ENCODE measurements at regions not wholly inside any gene's neighbourhood (a gene's known extent, or its start where the extent isn't known, plus 50 kb on each side); places are given as distances from the start of the nearest gene placed in this dataset.

DNA sequence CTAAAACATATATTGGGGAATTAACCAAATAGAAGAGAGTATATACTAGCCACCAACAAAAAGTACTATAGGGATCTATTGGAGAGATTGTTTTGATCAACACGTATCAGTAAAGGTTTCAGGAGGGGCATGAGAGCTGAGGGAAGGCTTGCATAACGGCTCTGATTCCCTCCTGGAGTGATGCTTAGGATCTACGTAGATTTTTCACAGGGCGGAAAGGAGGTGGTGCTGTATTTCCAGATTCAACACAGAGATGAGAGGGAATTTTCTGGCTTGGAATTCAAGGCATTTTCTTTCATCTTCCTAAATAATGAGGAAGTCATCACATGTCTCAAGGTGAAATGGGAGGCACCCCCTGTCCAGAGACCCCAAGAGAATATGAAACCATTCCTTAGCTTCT lies 443.8 kb downstream of the CMPK2 start:
- no peak overlapping the region for H3K4me2 ChIP-seq (ENCODE audit: low read length)
- BruUV-seq (replicated peaks) = no TSS peak
- no peak overlapping the region for H3K9ac ChIP-seq (ENCODE audit: low read length)
- no peak for DNase-seq (ENCODE audit: low read depth, low spot score)
- H3K27me3 ChIP-seq (ENCODE audit: insufficient read depth, low read length) = no peaks in the 10 kb centered on the region
- H3K4me1 ChIP-seq (ENCODE audit: control insufficient read depth in 1 of 2, insufficient read depth in 2 of 2, low read length in 2 of 2) = no peaks in the 10 kb centered on the region
- ChIA-PET CTCF (no interaction called here), POLR2A (no interaction called here), RAD21 (ENCODE audit: low non-redundant PET in 1 of 2, low total read pairs in 2 of 2, uncharacterized antibody in 2 of 2, unreplicated experiment in 2 of 2) (interaction anchor here in 1 of 2 experiments (0.5 kb wide), 1 partner anchor 26 kb away, joined by 3 read pairs; no protein-coding TSS in a partner anchor)
- no peak for ATAC-seq
- no peaks in the 10 kb centered on the region for H3K36me3 ChIP-seq (ENCODE audit: control insufficient read depth in 1 of 2, insufficient read depth in 2 of 2, low read length in 2 of 2)
- H3K9me2 ChIP-seq (ENCODE audit: insufficient read depth) = no peaks in the 10 kb centered on the region
- H3K27ac ChIP-seq (ENCODE audit: low read depth, low read length) = no peak overlapping the region
- H3K9me3 ChIP-seq (ENCODE audit: control insufficient read depth in 1 of 2, insufficient read depth in 1 of 2, low read depth in 1 of 2, low read length in 2 of 2) = no peaks in the 10 kb centered on the region; a peak in 1 of 4 replicates
- no peaks in the 10 kb centered on the region for H4K20me1 ChIP-seq (ENCODE audit: insufficient read depth)
- no peaks in the 10 kb centered on the region for H3K79me2 ChIP-seq (ENCODE audit: insufficient read depth, low read length)
- TF ChIP-seq EZH2 (IDR thresholded peaks at IDR 0.05) = no peak
- H2AFZ ChIP-seq (ENCODE audit: low read depth, low read length, poor library complexity, severe bottlenecking) = no peak overlapping the region
- H3K4me3 ChIP-seq (replicated peaks in 1 of 2; ENCODE audit: low read depth in 1 of 2, low read length in 2 of 2) = no peak overlapping the region
- intact Hi-C loops (cut with micrococcal nuclease) = no loop called here

DNA sequence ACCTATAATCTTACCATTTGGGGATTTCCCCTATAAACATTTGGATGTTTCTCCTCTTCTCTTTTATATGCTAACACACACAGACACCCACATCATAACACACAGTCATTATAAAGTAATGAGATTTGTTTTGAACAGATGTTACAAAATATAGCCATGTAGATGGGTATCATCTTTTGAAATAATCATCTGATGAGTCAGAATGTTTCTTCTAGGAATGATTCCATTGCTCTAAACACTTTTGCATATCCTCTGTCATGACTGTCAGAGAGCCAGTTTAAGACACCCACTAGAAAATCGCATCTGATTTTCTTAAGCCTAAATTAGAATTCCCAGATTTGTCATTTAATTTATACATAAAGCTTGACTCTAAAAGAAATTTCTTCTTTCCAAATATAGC lies 442.6 kb downstream of the CMPK2 start:
- no TSS peak for BruUV-seq (replicated peaks)
- H4K20me1 ChIP-seq (ENCODE audit: insufficient read depth) = no peaks in the 10 kb centered on the region
- no peaks in the 10 kb centered on the region for H3K27me3 ChIP-seq (ENCODE audit: insufficient read depth, low read length)
- intact Hi-C loops (cut with micrococcal nuclease) = no loop called here
- no peak overlapping the region for H3K4me3 ChIP-seq (replicated peaks in 1 of 2; ENCODE audit: low read depth in 1 of 2, low read length in 2 of 2)
- H3K9me2 ChIP-seq (ENCODE audit: insufficient read depth) = no peaks in the 10 kb centered on the region
- ChIA-PET POLR2A (no interaction called here), RAD21 (ENCODE audit: low non-redundant PET in 1 of 2, low total read pairs in 2 of 2, uncharacterized antibody in 2 of 2, unreplicated experiment in 2 of 2) (no interaction called here), CTCF (no interaction called here)
- TF ChIP-seq, protein P1, sequence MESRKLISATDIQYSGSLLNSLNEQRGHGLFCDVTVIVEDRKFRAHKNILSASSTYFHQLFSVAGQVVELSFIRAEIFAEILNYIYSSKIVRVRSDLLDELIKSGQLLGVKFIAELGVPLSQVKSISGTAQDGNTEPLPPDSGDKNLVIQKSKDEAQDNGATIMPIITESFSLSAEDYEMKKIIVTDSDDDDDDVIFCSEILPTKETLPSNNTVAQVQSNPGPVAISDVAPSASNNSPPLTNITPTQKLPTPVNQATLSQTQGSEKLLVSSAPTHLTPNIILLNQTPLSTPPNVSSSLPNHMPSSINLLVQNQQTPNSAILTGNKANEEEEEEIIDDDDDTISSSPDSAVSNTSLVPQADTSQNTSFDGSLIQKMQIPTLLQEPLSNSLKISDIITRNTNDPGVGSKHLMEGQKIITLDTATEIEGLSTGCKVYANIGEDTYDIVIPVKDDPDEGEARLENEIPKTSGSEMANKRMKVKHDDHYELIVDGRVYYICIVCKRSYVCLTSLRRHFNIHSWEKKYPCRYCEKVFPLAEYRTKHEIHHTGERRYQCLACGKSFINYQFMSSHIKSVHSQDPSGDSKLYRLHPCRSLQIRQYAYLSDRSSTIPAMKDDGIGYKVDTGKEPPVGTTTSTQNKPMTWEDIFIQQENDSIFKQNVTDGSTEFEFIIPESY (IDR thresholded peaks at IDR 0.05; ENCODE audit: extremely low read depth, insufficient replicate concordance, low read length) = no peak
- TF ChIP-seq, protein P2, sequence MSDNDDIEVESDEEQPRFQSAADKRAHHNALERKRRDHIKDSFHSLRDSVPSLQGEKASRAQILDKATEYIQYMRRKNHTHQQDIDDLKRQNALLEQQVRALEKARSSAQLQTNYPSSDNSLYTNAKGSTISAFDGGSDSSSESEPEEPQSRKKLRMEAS (IDR thresholded peaks at IDR 0.05) = no peak
- TF ChIP-seq CEBPB (IDR thresholded peaks at IDR 0.05; ENCODE audit: low read depth) (no peak), FOSL1 (IDR thresholded peaks at IDR 0.05; ENCODE audit: low read depth) (no peak), EZH2 (IDR thresholded peaks at IDR 0.05) (no peak), ELF1 (IDR thresholded peaks at IDR 0.05; ENCODE audit: borderline replicate concordance, low read depth) (no peak), YY1 (IDR thresholded peaks at IDR 0.05; ENCODE audit: extremely low read depth, insufficient replicate concordance, low read depth, low read length) (no peak), ZNF274 (IDR thresholded peaks at IDR 0.05; ENCODE audit: low read depth, low read length) (no peak), TCF7L2 (IDR thresholded peaks at IDR 0.05; ENCODE audit: borderline replicate concordance, extremely low read depth, insufficient read depth, insufficient read length) (no peak)
- TF ChIP-seq, protein P3, sequence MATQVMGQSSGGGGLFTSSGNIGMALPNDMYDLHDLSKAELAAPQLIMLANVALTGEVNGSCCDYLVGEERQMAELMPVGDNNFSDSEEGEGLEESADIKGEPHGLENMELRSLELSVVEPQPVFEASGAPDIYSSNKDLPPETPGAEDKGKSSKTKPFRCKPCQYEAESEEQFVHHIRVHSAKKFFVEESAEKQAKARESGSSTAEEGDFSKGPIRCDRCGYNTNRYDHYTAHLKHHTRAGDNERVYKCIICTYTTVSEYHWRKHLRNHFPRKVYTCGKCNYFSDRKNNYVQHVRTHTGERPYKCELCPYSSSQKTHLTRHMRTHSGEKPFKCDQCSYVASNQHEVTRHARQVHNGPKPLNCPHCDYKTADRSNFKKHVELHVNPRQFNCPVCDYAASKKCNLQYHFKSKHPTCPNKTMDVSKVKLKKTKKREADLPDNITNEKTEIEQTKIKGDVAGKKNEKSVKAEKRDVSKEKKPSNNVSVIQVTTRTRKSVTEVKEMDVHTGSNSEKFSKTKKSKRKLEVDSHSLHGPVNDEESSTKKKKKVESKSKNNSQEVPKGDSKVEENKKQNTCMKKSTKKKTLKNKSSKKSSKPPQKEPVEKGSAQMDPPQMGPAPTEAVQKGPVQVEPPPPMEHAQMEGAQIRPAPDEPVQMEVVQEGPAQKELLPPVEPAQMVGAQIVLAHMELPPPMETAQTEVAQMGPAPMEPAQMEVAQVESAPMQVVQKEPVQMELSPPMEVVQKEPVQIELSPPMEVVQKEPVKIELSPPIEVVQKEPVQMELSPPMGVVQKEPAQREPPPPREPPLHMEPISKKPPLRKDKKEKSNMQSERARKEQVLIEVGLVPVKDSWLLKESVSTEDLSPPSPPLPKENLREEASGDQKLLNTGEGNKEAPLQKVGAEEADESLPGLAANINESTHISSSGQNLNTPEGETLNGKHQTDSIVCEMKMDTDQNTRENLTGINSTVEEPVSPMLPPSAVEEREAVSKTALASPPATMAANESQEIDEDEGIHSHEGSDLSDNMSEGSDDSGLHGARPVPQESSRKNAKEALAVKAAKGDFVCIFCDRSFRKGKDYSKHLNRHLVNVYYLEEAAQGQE (IDR thresholded peaks at IDR 0.05; ENCODE audit: low read depth) = no peak
- H3K4me2 ChIP-seq (ENCODE audit: low read length) = no peak overlapping the region
- no peaks in the 10 kb centered on the region for H3K4me1 ChIP-seq (ENCODE audit: control insufficient read depth in 1 of 2, insufficient read depth in 2 of 2, low read length in 2 of 2)
- H3K9me3 ChIP-seq (ENCODE audit: control insufficient read depth in 1 of 2, insufficient read depth in 1 of 2, low read depth in 1 of 2, low read length in 2 of 2) = no peaks in the 10 kb centered on the region; a peak in 1 of 4 replicates
- no peak overlapping the region for H3K27ac ChIP-seq (ENCODE audit: low read depth, low read length)
- no peaks in the 10 kb centered on the region for H3K79me2 ChIP-seq (ENCODE audit: insufficient read depth, low read length)
- no peak for ATAC-seq
- no peak overlapping the region for H2AFZ ChIP-seq (ENCODE audit: low read depth, low read length, poor library complexity, severe bottlenecking)
- DNase-seq (ENCODE audit: low read depth, low spot score) = no peak
- no peak overlapping the region for H3K9ac ChIP-seq (ENCODE audit: low read length)
- H3K36me3 ChIP-seq (ENCODE audit: control insufficient read depth in 1 of 2, insufficient read depth in 2 of 2, low read length in 2 of 2) = no peaks in the 10 kb centered on the region

Data from HCT116 (cell line).